ENCODE measurements at regions not wholly inside any gene's neighbourhood (a gene's known extent, or its start where the extent isn't known, plus 50 kb on each side); places are given as distances from the start of the nearest gene placed in this dataset.

DNA sequence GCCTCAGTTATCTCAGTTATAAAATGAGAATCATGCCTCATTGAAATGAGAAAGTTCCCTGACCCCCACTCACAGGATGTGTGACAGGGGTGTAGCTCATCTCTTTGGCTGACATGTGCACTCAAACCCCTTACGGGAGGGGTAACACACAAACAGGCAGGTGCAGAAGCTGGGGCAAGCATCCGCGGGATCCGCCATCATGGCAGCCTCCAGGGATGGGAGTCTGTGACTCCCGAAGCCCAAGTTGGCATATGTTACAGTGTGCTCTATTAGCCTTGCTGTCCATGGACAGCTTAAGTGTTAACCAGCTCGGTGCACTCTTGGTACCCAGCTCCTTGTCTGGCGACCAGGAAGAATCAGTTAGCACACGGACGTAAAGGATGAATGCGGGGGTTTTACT, 822.7 kb upstream of the SEMA6D start:
- no peak overlapping the region for H3K27ac ChIP-seq (ENCODE audit: insufficient read depth, low read length)
- no peak overlapping the region for H3K4me3 ChIP-seq (ENCODE audit: insufficient read depth, low read depth, low read length)
- no peak overlapping the region for H3K4me2 ChIP-seq (ENCODE audit: low read depth, low read length)
- H3K18ac ChIP-seq (ENCODE audit: low read depth, low read length): no peak overlapping the region
- no peak overlapping the region for H2AK9ac ChIP-seq (replicated peaks; ENCODE audit: low read depth, low read length, poor library complexity)
- in situ Hi-C loops (cut with MboI; ENCODE audit: low sequenced_read_pairs): no loop called here
- no peaks in the 10 kb centered on the region for H3K79me1 ChIP-seq (ENCODE audit: low read depth in 1 of 2, low read length in 2 of 2)
- ATAC-seq (ENCODE audit: low read depth): no peak
- H4K5ac ChIP-seq (ENCODE audit: low read depth, low read length): no peak overlapping the region
- TF ChIP-seq RFX5 (IDR thresholded peaks at IDR 0.05; ENCODE audit: low read depth, low read length) (no peak), SMC3 (IDR thresholded peaks at IDR 0.05; ENCODE audit: low read depth, low read length) (no peak), RCOR1 (IDR thresholded peaks at IDR 0.05; ENCODE audit: insufficient replicate concordance, low read length) (no peak), FOS (IDR thresholded peaks at IDR 0.05; ENCODE audit: low read depth, low read length) (no peak), MAZ (IDR thresholded peaks at IDR 0.05; ENCODE audit: borderline replicate concordance, low read depth, low read length) (no peak), CHD1 (IDR thresholded peaks at IDR 0.05; ENCODE audit: low read depth, low read length) (no peak), MXI1 (IDR thresholded peaks at IDR 0.05; ENCODE audit: borderline replicate concordance, low read depth, low read length) (no peak), BHLHE40 (IDR thresholded peaks at IDR 0.05; ENCODE audit: low read depth, low read length) (no peak), RAD21 (IDR thresholded peaks at IDR 0.05; ENCODE audit: low read length) (no peak), POLR2A (IDR thresholded peaks at IDR 0.05; ENCODE audit: low read depth, low read length) (no peak), NFE2L2 (IDR thresholded peaks at IDR 0.05; ENCODE audit: low read depth, low read length) (no peak), CEBPB (IDR thresholded peaks at IDR 0.05; ENCODE audit: low read depth, low read length) (no peak), MAFK (IDR thresholded peaks at IDR 0.05; ENCODE audit: low read depth, low read length) (no peak)
- TF ChIP-seq, protein P1, sequence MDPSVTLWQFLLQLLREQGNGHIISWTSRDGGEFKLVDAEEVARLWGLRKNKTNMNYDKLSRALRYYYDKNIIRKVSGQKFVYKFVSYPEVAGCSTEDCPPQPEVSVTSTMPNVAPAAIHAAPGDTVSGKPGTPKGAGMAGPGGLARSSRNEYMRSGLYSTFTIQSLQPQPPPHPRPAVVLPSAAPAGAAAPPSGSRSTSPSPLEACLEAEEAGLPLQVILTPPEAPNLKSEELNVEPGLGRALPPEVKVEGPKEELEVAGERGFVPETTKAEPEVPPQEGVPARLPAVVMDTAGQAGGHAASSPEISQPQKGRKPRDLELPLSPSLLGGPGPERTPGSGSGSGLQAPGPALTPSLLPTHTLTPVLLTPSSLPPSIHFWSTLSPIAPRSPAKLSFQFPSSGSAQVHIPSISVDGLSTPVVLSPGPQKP (IDR thresholded peaks at IDR 0.05; ENCODE audit: borderline replicate concordance, low read depth, low read length): no peak
- TF ChIP-seq, protein P2, sequence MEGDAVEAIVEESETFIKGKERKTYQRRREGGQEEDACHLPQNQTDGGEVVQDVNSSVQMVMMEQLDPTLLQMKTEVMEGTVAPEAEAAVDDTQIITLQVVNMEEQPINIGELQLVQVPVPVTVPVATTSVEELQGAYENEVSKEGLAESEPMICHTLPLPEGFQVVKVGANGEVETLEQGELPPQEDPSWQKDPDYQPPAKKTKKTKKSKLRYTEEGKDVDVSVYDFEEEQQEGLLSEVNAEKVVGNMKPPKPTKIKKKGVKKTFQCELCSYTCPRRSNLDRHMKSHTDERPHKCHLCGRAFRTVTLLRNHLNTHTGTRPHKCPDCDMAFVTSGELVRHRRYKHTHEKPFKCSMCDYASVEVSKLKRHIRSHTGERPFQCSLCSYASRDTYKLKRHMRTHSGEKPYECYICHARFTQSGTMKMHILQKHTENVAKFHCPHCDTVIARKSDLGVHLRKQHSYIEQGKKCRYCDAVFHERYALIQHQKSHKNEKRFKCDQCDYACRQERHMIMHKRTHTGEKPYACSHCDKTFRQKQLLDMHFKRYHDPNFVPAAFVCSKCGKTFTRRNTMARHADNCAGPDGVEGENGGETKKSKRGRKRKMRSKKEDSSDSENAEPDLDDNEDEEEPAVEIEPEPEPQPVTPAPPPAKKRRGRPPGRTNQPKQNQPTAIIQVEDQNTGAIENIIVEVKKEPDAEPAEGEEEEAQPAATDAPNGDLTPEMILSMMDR (conservative IDR thresholded peaks at IDR 0.05; ENCODE audit: low read depth, low read length): no peak
- TF ChIP-seq, protein P3, sequence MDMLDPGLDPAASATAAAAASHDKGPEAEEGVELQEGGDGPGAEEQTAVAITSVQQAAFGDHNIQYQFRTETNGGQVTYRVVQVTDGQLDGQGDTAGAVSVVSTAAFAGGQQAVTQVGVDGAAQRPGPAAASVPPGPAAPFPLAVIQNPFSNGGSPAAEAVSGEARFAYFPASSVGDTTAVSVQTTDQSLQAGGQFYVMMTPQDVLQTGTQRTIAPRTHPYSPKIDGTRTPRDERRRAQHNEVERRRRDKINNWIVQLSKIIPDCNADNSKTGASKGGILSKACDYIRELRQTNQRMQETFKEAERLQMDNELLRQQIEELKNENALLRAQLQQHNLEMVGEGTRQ (IDR thresholded peaks at IDR 0.05; ENCODE audit: low read depth, low read length): no peak
- H2AFZ ChIP-seq (replicated peaks; ENCODE audit: low read length, poor library complexity): no peak overlapping the region
- no peak overlapping the region for H4K91ac ChIP-seq (ENCODE audit: insufficient read depth, low read depth, low read length)
- dilution Hi-C loops (cut with HindIII; ENCODE audit: low sequenced_read_pairs, unreplicated experiment): no loop called here
- no peaks in the 10 kb centered on the region for H3K4me1 ChIP-seq (ENCODE audit: control insufficient read depth, insufficient read depth, low read length)
- H2BK120ac ChIP-seq (ENCODE audit: low read depth, low read length): no peak overlapping the region
- no peak overlapping the region for H3K56ac ChIP-seq (ENCODE audit: extremely low read depth, insufficient read depth, low read length)
- H3K27me3 ChIP-seq (ENCODE audit: control insufficient read depth, insufficient read depth, low read length): no peaks in the 10 kb centered on the region
- ChIA-PET CTCF (no interaction called here), POLR2A (ENCODE audit: unreplicated experiment) (no interaction called here)
- no peak overlapping the region for H2AK5ac ChIP-seq (ENCODE audit: low read depth, low read length)
- no peak overlapping the region for H3K4ac ChIP-seq (ENCODE audit: low read depth, low read length)
- H3K9ac ChIP-seq (ENCODE audit: low read depth, low read length): no peak overlapping the region
- no peaks in the 10 kb centered on the region for H3K9me1 ChIP-seq (ENCODE audit: insufficient read depth, low read length)
- no peak overlapping the region for H3K14ac ChIP-seq (replicated peaks; ENCODE audit: low read depth, low read length)
- no peaks in the 10 kb centered on the region for H4K20me1 ChIP-seq (ENCODE audit: insufficient read depth, low read length)
- no peak overlapping the region for H2BK20ac ChIP-seq (ENCODE audit: low read depth, low read length)
- H4K8ac ChIP-seq (ENCODE audit: low read depth in 2 of 2, low read length in 2 of 2): no peak overlapping the region
- H3K23ac ChIP-seq (ENCODE audit: low read depth, low read length): no peak overlapping the region
- intact Hi-C loops (cut with micrococcal nuclease): no loop called here
- DNase-seq: no peak
- no peaks in the 10 kb centered on the region for H3K36me3 ChIP-seq (ENCODE audit: control insufficient read depth, insufficient read depth, low read length)
- WGBS, 2 experiments (ENCODE audit: extremely low coverage in 2 of 2, insufficient read length in 1 of 2): 70% methylated on average over 5 of the region's 10 CpGs; no CpG with 5 or more reads in 1 of the 2 experiments
- no TSS peak for BruUV-seq (replicated peaks)
- H2BK5ac ChIP-seq (ENCODE audit: low read depth, low read length, poor library complexity, severe bottlenecking): no peak overlapping the region
- H2BK15ac ChIP-seq (ENCODE audit: low read depth, low read length): no peak overlapping the region
- peaks cover 8% of the 10 kb centered on the region; the same call in 1 of the 2 replicates for H3K9me3 ChIP-seq (ENCODE audit: control insufficient read depth, insufficient read depth, low read length)

All from IMR-90 (cell line).